ENCODE measurements at regions not wholly inside any gene's neighbourhood (a gene's known extent, or its start where the extent isn't known, plus 50 kb on each side); places are given as distances from the start of the nearest gene placed in this dataset.

GRCh38 chr2:16215902-16216557, 275.7 kb downstream of the MYCN start:
- TF ChIP-seq CTCF (conservative IDR thresholded peaks at IDR 0.05; ENCODE audit: low read length) (no peak), EZH2phosphoT487 (IDR thresholded peaks at IDR 0.05; ENCODE audit: borderline replicate concordance) (no peak)
